ENCODE measurements at regions not wholly inside any gene's neighbourhood (a gene's known extent, or its start where the extent isn't known, plus 50 kb on each side); places are given as distances from the start of the nearest gene placed in this dataset.

DNA sequence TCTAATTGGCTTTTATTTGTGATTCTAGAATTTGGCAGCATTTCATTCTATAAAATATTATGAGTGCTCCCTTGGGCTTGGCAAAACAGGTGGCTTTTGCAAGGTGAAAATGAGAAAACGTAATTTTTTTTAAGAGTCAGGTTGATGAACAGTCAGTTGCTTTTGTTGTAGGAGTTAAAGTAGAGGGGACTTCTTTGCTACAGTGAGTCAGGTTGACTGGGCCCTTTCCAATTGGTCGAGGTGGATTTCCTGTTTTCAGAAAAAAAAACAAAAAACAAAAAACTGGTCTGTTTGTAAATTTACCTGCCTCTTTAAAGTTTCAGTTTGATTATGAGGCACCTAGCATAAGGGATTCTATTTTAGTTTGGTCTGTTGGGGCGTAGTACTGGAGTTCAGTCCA is 1469.4 kb upstream of the GBE1 start:
- DNase-seq (no peak), ATAC-seq (no peak)
- H3K4me3 ChIP-seq = no peak overlapping the region
- H3K27ac ChIP-seq = no peak overlapping the region
- in situ Hi-C loops (cut with MboI; ENCODE audit: low sequenced_read_pairs in 4 of 4) (no loop called here), intact Hi-C loops (cut with DNase I; ENCODE audit: low total_unique reads) (no loop called here)
- no peaks in the 10 kb centered on the region for H3K4me1 ChIP-seq
- no peaks in the 10 kb centered on the region for H3K27me3 ChIP-seq
- H3K9me3 ChIP-seq = no peaks in the 10 kb centered on the region
- H3K36me3 ChIP-seq = no peaks in the 10 kb centered on the region
- TF ChIP-seq, protein P1, sequence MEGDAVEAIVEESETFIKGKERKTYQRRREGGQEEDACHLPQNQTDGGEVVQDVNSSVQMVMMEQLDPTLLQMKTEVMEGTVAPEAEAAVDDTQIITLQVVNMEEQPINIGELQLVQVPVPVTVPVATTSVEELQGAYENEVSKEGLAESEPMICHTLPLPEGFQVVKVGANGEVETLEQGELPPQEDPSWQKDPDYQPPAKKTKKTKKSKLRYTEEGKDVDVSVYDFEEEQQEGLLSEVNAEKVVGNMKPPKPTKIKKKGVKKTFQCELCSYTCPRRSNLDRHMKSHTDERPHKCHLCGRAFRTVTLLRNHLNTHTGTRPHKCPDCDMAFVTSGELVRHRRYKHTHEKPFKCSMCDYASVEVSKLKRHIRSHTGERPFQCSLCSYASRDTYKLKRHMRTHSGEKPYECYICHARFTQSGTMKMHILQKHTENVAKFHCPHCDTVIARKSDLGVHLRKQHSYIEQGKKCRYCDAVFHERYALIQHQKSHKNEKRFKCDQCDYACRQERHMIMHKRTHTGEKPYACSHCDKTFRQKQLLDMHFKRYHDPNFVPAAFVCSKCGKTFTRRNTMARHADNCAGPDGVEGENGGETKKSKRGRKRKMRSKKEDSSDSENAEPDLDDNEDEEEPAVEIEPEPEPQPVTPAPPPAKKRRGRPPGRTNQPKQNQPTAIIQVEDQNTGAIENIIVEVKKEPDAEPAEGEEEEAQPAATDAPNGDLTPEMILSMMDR (IDR thresholded peaks at IDR 0.05 in 4 of 5, conservative IDR thresholded peaks at IDR 0.05 in 1 of 5) = no peak
- no peak for TF ChIP-seq POLR2A (IDR thresholded peaks at IDR 0.05)

DNA sequence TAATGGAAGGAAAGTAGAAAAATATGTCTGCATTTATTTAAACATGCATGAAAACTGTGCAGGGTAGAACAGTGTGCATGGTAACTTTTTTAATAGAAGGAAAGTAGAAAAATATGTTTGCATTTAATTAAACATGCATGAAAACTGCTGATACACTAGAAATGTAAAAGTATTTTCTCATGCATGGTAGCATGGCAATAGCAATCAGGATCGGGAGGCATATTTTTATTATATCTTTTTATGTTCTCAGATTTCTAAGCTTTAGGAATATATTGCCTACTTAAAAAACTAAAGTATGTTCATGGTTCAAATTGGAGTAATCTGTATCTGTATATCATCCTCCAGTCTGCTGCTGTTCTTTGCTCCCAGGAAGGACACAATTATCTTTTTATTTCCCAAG is 1468.9 kb upstream of the GBE1 start:
- H3K9me3 ChIP-seq = no peaks in the 10 kb centered on the region
- DNase-seq (no peak), ATAC-seq (no peak)
- H3K4me3 ChIP-seq = no peak overlapping the region
- no peaks in the 10 kb centered on the region for H3K27me3 ChIP-seq
- H3K4me1 ChIP-seq = no peaks in the 10 kb centered on the region
- in situ Hi-C loops (cut with MboI; ENCODE audit: low sequenced_read_pairs in 4 of 4) = no loop called here
- TF ChIP-seq, protein P1 (IDR thresholded peaks at IDR 0.05 in 4 of 5, conservative IDR thresholded peaks at IDR 0.05 in 1 of 5) = no peak
- TF ChIP-seq POLR2A (IDR thresholded peaks at IDR 0.05) = no peak
- no peaks in the 10 kb centered on the region for H3K36me3 ChIP-seq
- no peak overlapping the region for H3K27ac ChIP-seq
- intact Hi-C loops (cut with DNase I; ENCODE audit: low total_unique reads) = no loop called here

DNA sequence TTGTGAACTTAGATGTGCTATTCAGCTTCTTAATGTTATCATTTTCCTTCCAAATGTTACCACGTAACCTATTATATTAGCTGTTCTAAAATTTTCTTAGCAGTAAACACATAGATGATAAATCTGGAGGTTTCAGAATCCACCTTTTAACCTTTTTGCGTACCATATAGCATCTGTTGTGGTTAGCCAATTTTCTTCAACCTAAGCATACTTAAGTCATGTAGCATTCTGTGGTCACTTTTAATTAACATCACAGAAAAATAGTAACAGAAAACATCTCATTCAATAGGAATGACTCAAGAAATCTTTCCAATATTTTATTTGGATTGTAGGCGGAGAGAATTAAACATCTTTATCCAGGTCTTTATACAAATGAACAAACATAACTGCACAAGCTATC is 1465.3 kb upstream of the GBE1 start:
- intact Hi-C loops (cut with DNase I; ENCODE audit: low total_unique reads) = no loop called here

DNA sequence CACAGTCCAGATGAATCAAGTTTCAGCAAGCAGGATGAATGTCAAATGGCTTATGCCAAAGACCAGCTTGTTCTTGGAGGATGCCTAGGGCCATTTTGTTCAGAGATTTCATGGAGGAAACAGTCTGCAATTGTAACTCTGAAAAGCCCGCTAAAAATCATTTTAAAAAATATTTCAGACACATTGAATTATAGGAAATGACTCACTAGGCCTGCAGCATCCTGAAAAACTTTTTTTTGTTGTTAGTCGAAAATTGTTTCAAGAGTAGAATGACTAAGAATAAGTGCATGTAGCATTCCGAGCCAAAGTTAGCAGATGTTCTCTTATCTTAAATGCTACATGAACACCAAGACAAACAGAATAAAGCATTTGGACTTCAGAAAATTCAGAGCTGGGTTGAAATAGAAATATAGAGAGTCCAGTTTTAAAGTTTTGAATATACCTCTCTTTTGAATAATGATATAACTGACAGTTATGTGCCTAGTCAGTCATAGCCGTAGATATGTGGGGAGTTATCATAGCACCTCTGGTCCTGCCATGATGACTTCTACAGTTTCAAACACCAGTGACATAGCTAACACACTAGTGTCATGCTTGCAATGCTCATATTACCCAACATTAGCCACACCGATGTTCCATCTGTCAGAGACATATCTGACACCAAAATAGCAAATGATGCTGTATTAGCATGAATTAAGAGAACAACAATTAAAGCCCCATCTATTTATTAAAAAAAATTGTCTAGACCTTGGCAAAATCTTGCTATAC is 1462.8 kb upstream of the GBE1 start:
- Histone ChIP-seq H3K27ac (no peak overlapping the region), H3K4me1 (no peaks in the 10 kb centered on the region), H3K27me3 (no peaks in the 10 kb centered on the region), H3K36me3 (no peaks in the 10 kb centered on the region), H3K4me3 (no peak overlapping the region), H3K9me3 (no peaks in the 10 kb centered on the region)
- no peak for TF ChIP-seq POLR2A (IDR thresholded peaks at IDR 0.05)
- TF ChIP-seq, protein P1 (IDR thresholded peaks at IDR 0.05 in 4 of 5, conservative IDR thresholded peaks at IDR 0.05 in 1 of 5) = no peak
- intact Hi-C loops (cut with DNase I; ENCODE audit: low total_unique reads) = no loop called here
- DNase-seq (no peak), ATAC-seq (no peak)
- in situ Hi-C loops (cut with MboI; ENCODE audit: low sequenced_read_pairs in 4 of 4) = no loop called here

More for the DNA sequence above, 1465.3 kb upstream of the GBE1 start:
- Histone ChIP-seq H3K27ac (no peak overlapping the region), H3K27me3 (no peaks in the 10 kb centered on the region), H3K4me3 (no peak overlapping the region), H3K4me1 (no peaks in the 10 kb centered on the region), H3K36me3 (no peaks in the 10 kb centered on the region), H3K9me3 (no peaks in the 10 kb centered on the region)
- DNase-seq (no peak), ATAC-seq (no peak)
- in situ Hi-C loops (cut with MboI; ENCODE audit: low sequenced_read_pairs in 4 of 4) = no loop called here
- TF ChIP-seq, protein P1 (IDR thresholded peaks at IDR 0.05 in 4 of 5, conservative IDR thresholded peaks at IDR 0.05 in 1 of 5) = no peak
- no peak for TF ChIP-seq POLR2A (IDR thresholded peaks at IDR 0.05)
